Upper lobe of left lung (tissue), 6 donors: ENCODE measurements at regions not wholly inside any gene's neighbourhood (a gene's known extent, or its start where the extent isn't known, plus 50 kb on each side); places are given as distances from the start of the nearest gene placed in this dataset.

Experiments used
- ATAC-seq, 2 donors: fragments of 200-7000 bp; cut with Tn5 transposase; one replicate each; pipeline ENCODE4 v1.9.1; 2022; ENCODE audit warnings: mild to moderate bottlenecking in 2 of 2, moderate library complexity in 2 of 2; ENCODE audit not compliant: low FRiP score in 2 of 2
- DNase-seq, 2 donors: peaks; one replicate each; pipeline ENCODE4 v3.0.0-alpha.2; 2019 to 2020
- H3K27ac ChIP-seq, 4 donors: fragments of 200-600 bp; sonication (generic); one replicate each; pipeline ENCODE4 v1.5.1; 2016 to 2019
- H3K27me3 ChIP-seq, 4 donors: fragments of 200-600 bp; sonication (generic); one replicate each; pipeline ENCODE4 v1.5.1; 2017 to 2019
- H3K36me3 ChIP-seq, 4 donors: fragments of 200-600 bp; sonication (generic); one replicate each; pipeline ENCODE4 v1.5.1; 2016 to 2019
- H3K4me1 ChIP-seq, 4 donors: fragments of 200-600 bp; sonication (generic); one replicate each; pipeline ENCODE4 v1.5.1; 2018 to 2019
- H3K4me3 ChIP-seq, 4 donors: fragments of 200-600 bp; sonication (generic); one replicate each; pipeline ENCODE4 v1.5.1; 2017 to 2019; ENCODE audit warnings: mild to moderate bottlenecking in 2 of 4, moderate library complexity in 1 of 4
- H3K9me3 ChIP-seq, 4 donors: fragments of 200-600 bp; sonication (generic); one replicate each; pipeline ENCODE4 v1.5.1; 2018 to 2019
- EP300 ChIP-seq, 4 donors: sonication (generic); formaldehyde crosslinking; IDR thresholded peaks; one replicate each; pipeline ENCODE4 v1.5.1; 2017; ENCODE audit warnings: antibody characterized with exemption in 4 of 4, control low read depth in 2 of 4
- POLR2A ChIP-seq, 4 donors: fragments of 450-650 bp; IDR thresholded peaks; one replicate each; pipeline ENCODE4 v1.5.1; 2016 to 2017; ENCODE audit warnings: antibody characterized with exemption in 4 of 4, mild to moderate bottlenecking in 2 of 4
- POLR2AphosphoS5 ChIP-seq, 2 donors: sonication (generic); formaldehyde crosslinking; IDR thresholded peaks; one replicate each; pipeline ENCODE4 v1.5.1; 2017; ENCODE audit warnings: antibody characterized with exemption in 2 of 2
- WGBS, 2 donors: methylation state at CpG; one replicate each; pipeline ENCODE4 v1.1.5; 2017 to 2018; 5-methylcytosine and 5-hydroxymethylcytosine counted together
- TF ChIP-seq, protein P1 (sequence below), 6 experiments: fragments of 450-650 bp in 4 of 6; fragments of 200-600 bp in 2 of 6; sonication (generic) in 2 of 6; IDR thresholded peaks; one replicate each; pipeline ENCODE4 v1.5.1; 2016 to 2019; ENCODE audit warnings: antibody characterized with exemption in 6 of 6
- donor health status: DM: no; HTN: no; CAD: no; lungs with moderate emphysema.
- donor health status: DM: no; HTN: yes; CAD: no; lungs with severe emphysema.

DNA sequence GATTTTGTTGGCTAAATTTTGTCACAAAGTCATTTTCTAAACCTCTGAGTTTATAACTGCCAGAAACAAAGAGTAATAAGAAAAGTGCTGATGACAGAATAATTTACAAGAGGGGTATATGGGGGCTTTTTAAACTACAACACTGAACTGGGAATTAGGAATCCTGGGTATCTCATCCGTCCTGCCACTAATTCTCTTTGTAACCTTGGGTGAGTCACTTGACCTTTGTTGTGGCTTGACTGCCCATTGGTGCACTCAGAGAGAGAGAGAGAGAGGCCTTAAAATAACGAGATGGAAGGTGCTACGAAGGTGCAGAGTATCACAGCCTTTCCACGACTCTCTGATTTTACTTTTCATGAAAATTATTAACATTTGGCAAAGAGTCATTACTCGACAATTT is 130.3 kb upstream of the CNTLN start:
- Histone ChIP-seq H3K4me3 (no peak overlapping the region), H3K36me3 (no peaks in the 10 kb centered on the region), H3K9me3 (no peaks in the 10 kb centered on the region), H3K4me1 (peaks cover 0 to 2% (median 0%) of the 10 kb centered on the region in 4 donors), H3K27me3 (no peaks in the 10 kb centered on the region), H3K27ac (no peak overlapping the region)
- 68 to 79% methylated on average over 5 of the region's 5 CpGs for WGBS, 2 donors
- peak in 1 of 2 donors; percentile 20 for ATAC-seq
- DNase-seq = no peak
- TF ChIP-seq POLR2A (IDR thresholded peaks at IDR 0.05) (no peak), POLR2AphosphoS5 (IDR thresholded peaks at IDR 0.05) (no peak), EP300 (IDR thresholded peaks at IDR 0.05) (no peak)
- TF ChIP-seq, protein P1, sequence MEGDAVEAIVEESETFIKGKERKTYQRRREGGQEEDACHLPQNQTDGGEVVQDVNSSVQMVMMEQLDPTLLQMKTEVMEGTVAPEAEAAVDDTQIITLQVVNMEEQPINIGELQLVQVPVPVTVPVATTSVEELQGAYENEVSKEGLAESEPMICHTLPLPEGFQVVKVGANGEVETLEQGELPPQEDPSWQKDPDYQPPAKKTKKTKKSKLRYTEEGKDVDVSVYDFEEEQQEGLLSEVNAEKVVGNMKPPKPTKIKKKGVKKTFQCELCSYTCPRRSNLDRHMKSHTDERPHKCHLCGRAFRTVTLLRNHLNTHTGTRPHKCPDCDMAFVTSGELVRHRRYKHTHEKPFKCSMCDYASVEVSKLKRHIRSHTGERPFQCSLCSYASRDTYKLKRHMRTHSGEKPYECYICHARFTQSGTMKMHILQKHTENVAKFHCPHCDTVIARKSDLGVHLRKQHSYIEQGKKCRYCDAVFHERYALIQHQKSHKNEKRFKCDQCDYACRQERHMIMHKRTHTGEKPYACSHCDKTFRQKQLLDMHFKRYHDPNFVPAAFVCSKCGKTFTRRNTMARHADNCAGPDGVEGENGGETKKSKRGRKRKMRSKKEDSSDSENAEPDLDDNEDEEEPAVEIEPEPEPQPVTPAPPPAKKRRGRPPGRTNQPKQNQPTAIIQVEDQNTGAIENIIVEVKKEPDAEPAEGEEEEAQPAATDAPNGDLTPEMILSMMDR (IDR thresholded peaks at IDR 0.05) = no peak

- 88 to 95% methylated on average over 1 of the region's 1 CpG for WGBS, 2 donors
- TF ChIP-seq, protein P1 (IDR thresholded peaks at IDR 0.05) = no peak
- TF ChIP-seq EP300 (IDR thresholded peaks at IDR 0.05) (no peak), POLR2AphosphoS5 (IDR thresholded peaks at IDR 0.05) (no peak), POLR2A (IDR thresholded peaks at IDR 0.05) (no peak)
These were observed 131.1 kb upstream of the CNTLN start for GRCh38 chr9:17003576-17004240.

DNA sequence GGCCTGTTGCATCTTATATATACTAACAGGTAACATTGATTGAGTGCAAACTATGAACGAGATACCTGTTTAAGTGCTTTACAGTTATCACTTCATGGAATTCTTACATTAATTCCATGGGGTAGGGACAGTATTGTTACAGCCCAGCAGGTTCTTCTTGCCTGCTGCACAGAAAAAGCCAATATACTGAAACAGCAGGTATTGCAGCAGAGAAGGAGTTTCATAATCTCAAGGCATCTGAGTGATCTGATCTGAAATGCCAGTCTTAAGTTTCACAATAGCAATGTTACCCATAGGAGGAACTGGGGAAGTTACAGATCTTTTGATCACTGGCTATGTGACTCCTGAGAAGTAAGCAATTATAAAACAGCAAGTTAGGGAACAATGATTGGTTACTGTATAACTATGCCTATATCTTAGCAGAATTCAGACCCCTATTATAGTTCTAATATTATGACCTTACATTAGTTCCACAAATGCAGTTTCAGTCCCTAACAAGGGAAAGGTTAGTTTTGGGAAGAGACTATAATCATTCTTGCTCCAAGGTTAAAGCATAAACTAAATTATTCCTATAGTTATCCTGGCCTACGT is 126.5 kb upstream of the BNC2 start:
- H3K36me3 ChIP-seq = no peaks in the 10 kb centered on the region
- TF ChIP-seq POLR2AphosphoS5 (IDR thresholded peaks at IDR 0.05) = no peak
- TF ChIP-seq EP300 (IDR thresholded peaks at IDR 0.05) = no peak
- no peak overlapping the region for H3K4me3 ChIP-seq
- no peak for ATAC-seq
- no peak overlapping the region for H3K27ac ChIP-seq
- H3K27me3 ChIP-seq = no peaks in the 10 kb centered on the region
- no peaks in the 10 kb centered on the region for H3K4me1 ChIP-seq
- WGBS, 2 donors = 87 to 89% methylated on average over 2 of the region's 2 CpGs
- peaks cover 15 to 30% (median 20%) of the 10 kb centered on the region in 4 donors for H3K9me3 ChIP-seq
- DNase-seq = no peak

More at GRCh38 chr9:17003576-17004240, 131.1 kb upstream of the CNTLN start:
- ATAC-seq = peak in 1 of 2 donors; percentile 63
- H3K27ac ChIP-seq = no peak overlapping the region
- H3K4me3 ChIP-seq = no peak overlapping the region
- no peaks in the 10 kb centered on the region for H3K9me3 ChIP-seq
- no peaks in the 10 kb centered on the region for H3K27me3 ChIP-seq
- no peaks in the 10 kb centered on the region for H3K36me3 ChIP-seq
- DNase-seq = no peak
- H3K4me1 ChIP-seq = peaks cover 0 to 2% (median 0%) of the 10 kb centered on the region in 4 donors

- 61 to 70% methylated on average over 2 of the region's 2 CpGs for WGBS, 2 donors
- DNase-seq (no peak), ATAC-seq (no peak)
- H3K27me3 ChIP-seq = no peaks in the 10 kb centered on the region
- H3K27ac ChIP-seq = no peak overlapping the region
- H3K36me3 ChIP-seq = no peaks in the 10 kb centered on the region
- no peaks in the 10 kb centered on the region for H3K4me1 ChIP-seq
- H3K4me3 ChIP-seq = no peak overlapping the region
- TF ChIP-seq POLR2A (IDR thresholded peaks at IDR 0.05) (no peak), EP300 (IDR thresholded peaks at IDR 0.05) (no peak), POLR2AphosphoS5 (IDR thresholded peaks at IDR 0.05) (no peak)
- TF ChIP-seq, protein P1 (IDR thresholded peaks at IDR 0.05) = no peak
- H3K9me3 ChIP-seq = peaks cover 7 to 22% (median 14%) of the 10 kb centered on the region in 4 donors
These were observed 121.7 kb upstream of the BNC2 start for GRCh38 chr9:16992138-16992537.

- ATAC-seq = no peak
- Histone ChIP-seq H3K36me3 (no peaks in the 10 kb centered on the region), H3K4me1 (no peaks in the 10 kb centered on the region), H3K27ac (no peak overlapping the region), H3K9me3 (no peaks in the 10 kb centered on the region), H3K4me3 (no peak overlapping the region), H3K27me3 (no peaks in the 10 kb centered on the region)
- WGBS, 2 donors = 50 to 66% methylated on average over 2 of the region's 2 CpGs
- DNase-seq = no peak
- no peak for TF ChIP-seq POLR2AphosphoS5 (IDR thresholded peaks at IDR 0.05)
- TF ChIP-seq EP300 (IDR thresholded peaks at IDR 0.05) = no peak
- TF ChIP-seq, protein P1 (IDR thresholded peaks at IDR 0.05) = no peak
- TF ChIP-seq POLR2A (IDR thresholded peaks at IDR 0.05) = no peak
These were observed 116.6 kb upstream of the BNC2 start for GRCh38 chr9:16987026-16987425.
